ENCODE measurements at regions not wholly inside any gene's neighbourhood (a gene's known extent, or its start where the extent isn't known, plus 50 kb on each side); places are given as distances from the start of the nearest gene placed in this dataset.

DNA sequence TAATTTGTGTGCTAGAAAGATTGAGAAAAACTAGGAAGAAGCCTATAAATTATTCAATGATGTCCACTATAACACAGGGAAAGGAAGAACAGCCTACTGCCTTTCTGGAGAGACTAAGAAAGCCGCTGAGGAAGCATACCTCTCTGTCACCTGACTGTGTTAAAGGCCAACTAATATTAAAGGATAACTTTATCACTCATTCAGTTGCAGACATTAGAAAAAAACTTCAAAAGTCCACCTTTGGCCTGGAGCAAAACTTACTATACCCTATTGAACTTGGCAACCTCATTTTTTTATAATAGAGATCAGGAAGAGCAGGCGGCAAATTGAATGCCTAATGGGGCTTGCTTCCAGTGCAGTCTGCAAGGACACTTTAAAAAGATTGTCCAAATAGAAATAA is 309.5 kb upstream of the HSFY2 start:
- TF ChIP-seq POLR2AphosphoS5 (IDR thresholded peaks at IDR 0.05) (no peak), POLR2A (IDR thresholded peaks at IDR 0.05) (no peak)
- TF ChIP-seq, protein P1, sequence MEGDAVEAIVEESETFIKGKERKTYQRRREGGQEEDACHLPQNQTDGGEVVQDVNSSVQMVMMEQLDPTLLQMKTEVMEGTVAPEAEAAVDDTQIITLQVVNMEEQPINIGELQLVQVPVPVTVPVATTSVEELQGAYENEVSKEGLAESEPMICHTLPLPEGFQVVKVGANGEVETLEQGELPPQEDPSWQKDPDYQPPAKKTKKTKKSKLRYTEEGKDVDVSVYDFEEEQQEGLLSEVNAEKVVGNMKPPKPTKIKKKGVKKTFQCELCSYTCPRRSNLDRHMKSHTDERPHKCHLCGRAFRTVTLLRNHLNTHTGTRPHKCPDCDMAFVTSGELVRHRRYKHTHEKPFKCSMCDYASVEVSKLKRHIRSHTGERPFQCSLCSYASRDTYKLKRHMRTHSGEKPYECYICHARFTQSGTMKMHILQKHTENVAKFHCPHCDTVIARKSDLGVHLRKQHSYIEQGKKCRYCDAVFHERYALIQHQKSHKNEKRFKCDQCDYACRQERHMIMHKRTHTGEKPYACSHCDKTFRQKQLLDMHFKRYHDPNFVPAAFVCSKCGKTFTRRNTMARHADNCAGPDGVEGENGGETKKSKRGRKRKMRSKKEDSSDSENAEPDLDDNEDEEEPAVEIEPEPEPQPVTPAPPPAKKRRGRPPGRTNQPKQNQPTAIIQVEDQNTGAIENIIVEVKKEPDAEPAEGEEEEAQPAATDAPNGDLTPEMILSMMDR (IDR thresholded peaks at IDR 0.05), result no peak
- DNase-seq (ENCODE audit: low spot score), result no peak
- Histone ChIP-seq H3K4me3 (no peak overlapping the region), H3K4me1 (replicated peaks) (no peaks in the 10 kb centered on the region), H3K27ac (no peak overlapping the region), H3K27me3 (replicated peaks; ENCODE audit: insufficient read depth) (no peaks in the 10 kb centered on the region), H3K36me3 (no peaks in the 10 kb centered on the region), H3K9me3 (no peaks in the 10 kb centered on the region)
- intact Hi-C loops (cut with DNase I), result loop anchor here (10.0 kb wide), 1 partner anchor 192 kb away; no protein-coding TSS in a partner anchor
- 97% methylated on average over 2 of the region's 2 CpGs for WGBS

DNA sequence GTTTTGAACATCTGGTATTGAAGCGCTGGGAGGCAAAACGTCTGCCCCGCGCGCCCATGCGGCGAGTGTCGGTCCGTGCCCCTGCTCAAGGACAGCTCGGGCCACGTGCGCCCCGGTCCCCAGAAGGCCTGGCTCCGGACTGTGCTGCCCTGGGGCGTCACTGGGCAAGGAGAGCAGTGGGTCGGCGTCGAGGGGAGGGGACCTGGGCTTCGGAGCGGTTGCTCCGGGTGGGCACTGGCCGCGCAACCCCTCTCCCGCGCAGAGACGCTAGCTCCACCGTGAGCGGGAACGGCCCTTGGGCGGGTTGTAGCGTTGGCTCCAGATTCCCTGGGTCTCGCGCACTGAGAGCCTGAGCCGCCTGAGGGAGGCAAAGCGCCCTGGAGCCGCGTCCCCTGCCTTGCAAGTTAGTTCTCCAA is 304.2 kb upstream of the HSFY2 start:
- no peaks in the 10 kb centered on the region for H3K27me3 ChIP-seq (replicated peaks; ENCODE audit: insufficient read depth)
- intact Hi-C loops (cut with DNase I), result loop anchor here (10.0 kb wide), 1 partner anchor 667 kb away; the partner anchor contains the start of gene KDM5D
- H3K4me3 ChIP-seq, result peak overlapping the region; percentile 55 to 60
- peak; percentile 24 for DNase-seq (ENCODE audit: low spot score)
- no peak for TF ChIP-seq POLR2A (IDR thresholded peaks at IDR 0.05)
- TF ChIP-seq, protein P1 (IDR thresholded peaks at IDR 0.05), result peak in 1 of 4 experiments; percentile 8
- no peaks in the 10 kb centered on the region for H3K36me3 ChIP-seq
- H3K27ac ChIP-seq, result peak overlapping the region; percentile 87 to 88
- no peaks in the 10 kb centered on the region for H3K4me1 ChIP-seq (replicated peaks)
- H3K9me3 ChIP-seq, result no peaks in the 10 kb centered on the region
- 0% methylated on average over 17 of the region's 37 CpGs for WGBS

DNA sequence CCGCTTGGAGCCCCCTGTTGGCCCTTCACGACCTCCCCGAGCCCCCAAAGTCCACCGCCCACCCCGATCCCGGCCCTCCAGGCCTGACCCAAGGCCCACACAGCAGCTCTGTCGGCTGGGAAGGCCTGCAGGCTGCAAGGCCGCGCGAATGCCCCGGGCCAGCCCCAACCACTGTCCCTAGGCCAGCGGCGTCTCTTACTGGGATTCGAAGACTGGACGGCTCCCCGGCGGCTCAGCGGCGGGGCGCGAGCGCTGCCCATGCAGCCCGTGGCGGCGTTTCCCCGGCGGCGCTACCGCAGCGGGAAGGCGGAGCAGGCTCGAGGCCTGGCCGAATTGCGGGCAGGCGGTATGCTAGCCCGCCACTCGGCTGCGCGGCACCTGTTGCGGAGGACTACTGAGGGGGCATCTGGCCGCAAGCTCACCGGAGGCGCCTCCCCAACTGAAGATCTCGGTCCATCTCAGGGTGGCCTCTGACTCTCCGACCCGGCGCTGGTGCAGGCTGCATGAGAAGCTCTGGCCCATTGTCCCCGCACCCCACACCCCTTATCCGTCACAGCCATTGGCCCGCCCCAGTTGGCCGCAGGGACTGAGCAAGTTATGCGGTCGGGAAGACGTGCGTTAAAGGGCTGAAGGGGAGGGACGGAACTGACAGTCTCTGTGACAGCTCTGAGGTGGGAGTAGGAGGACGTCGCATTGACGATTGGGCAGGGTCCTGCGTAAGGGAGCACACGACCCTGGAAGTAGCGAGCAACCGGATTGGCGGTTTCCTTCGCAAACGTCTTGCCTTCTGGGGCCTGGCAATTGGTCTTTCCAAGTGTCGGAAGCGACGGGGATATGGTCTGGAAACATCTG is 303.5 kb upstream of the HSFY2 start:
- peak; percentile 34 for DNase-seq (ENCODE audit: low spot score)
- H3K9me3 ChIP-seq, result no peaks in the 10 kb centered on the region
- peak overlapping the region; percentile 55 to 60 for H3K4me3 ChIP-seq
- intact Hi-C loops (cut with DNase I), result loop anchor here (10.0 kb wide), 1 partner anchor 668 kb away; the partner anchor contains the start of gene KDM5D
- no peaks in the 10 kb centered on the region for H3K36me3 ChIP-seq
- TF ChIP-seq, protein P1 (IDR thresholded peaks at IDR 0.05), result no peak
- TF ChIP-seq POLR2AphosphoS5 (IDR thresholded peaks at IDR 0.05) (peak; percentile 21), POLR2A (IDR thresholded peaks at IDR 0.05) (peak; percentile 36)
- no peaks in the 10 kb centered on the region for H3K27me3 ChIP-seq (replicated peaks; ENCODE audit: insufficient read depth)
- H3K4me1 ChIP-seq (replicated peaks), result no peaks in the 10 kb centered on the region
- H3K27ac ChIP-seq, result peak overlapping the region; percentile 87 to 88
- WGBS, result 4% methylated on average over 19 of the region's 69 CpGs

DNA sequence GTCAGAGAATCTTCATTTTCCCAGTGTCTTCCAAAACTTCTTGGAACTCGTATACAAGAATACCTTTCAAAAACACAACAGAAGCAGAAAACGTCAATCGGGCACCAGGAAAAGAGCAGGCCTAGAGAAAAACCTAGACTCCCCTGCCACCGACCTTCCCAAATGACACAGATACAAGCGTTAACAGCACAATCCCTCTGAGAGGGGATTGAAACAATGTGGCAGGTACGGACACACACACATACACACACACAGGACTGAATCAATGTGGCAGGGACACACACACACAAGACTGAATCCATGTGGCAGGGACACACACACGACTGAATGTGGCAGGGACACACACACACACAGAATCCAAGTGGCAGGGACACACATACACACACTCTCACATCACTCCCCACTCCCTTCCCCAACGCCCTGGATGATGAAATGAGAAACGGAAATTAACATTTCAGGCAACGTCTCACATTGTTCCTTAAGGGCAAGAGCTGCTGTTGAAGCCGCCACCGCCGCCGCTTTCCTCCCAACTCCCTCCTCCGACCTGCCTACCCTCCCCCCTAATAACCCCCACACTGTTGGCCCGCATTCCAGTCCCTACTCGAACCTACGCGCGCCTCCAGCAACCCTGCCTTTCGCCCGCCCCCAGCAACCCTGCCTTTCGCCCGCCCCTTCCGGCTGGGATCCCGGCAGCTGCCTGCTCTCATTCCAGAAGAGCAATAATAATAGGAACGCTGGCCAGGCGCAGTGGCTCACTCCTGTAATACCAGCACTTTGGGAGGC is 302.1 kb upstream of the HSFY2 start:
- peak; percentile 79 for DNase-seq (ENCODE audit: low spot score)
- Histone ChIP-seq H3K9me3 (no peaks in the 10 kb centered on the region), H3K4me1 (replicated peaks) (no peaks in the 10 kb centered on the region), H3K36me3 (no peaks in the 10 kb centered on the region), H3K27ac (peak overlapping the region; percentile 87 to 88), H3K27me3 (replicated peaks; ENCODE audit: insufficient read depth) (no peaks in the 10 kb centered on the region), H3K4me3 (peak overlapping the region; percentile 55 to 60)
- TF ChIP-seq POLR2A (IDR thresholded peaks at IDR 0.05), result peak; percentile 53
- TF ChIP-seq, protein P1 (IDR thresholded peaks at IDR 0.05), result no peak
- peak; percentile 81 for TF ChIP-seq POLR2AphosphoS5 (IDR thresholded peaks at IDR 0.05)
- intact Hi-C loops (cut with DNase I), result loop anchor here (10.0 kb wide), 1 partner anchor 669 kb away; the partner anchor contains the start of gene KDM5D
- 5% methylated on average over 16 of the region's 28 CpGs for WGBS
